ENCODE measurements at regions not wholly inside any gene's neighbourhood (a gene's known extent, or its start where the extent isn't known, plus 50 kb on each side); places are given as distances from the start of the nearest gene placed in this dataset.

GRCh38 chr15:46848704-46849103, 868.6 kb upstream of the SEMA6D start:
- DNase-seq (ENCODE audit: extremely low read depth, low read depth) = no peak
- no peak for TF ChIP-seq CTCF (IDR thresholded peaks at IDR 0.05; ENCODE audit: low read depth, low read length)

- no peak for TF ChIP-seq CTCF (IDR thresholded peaks at IDR 0.05; ENCODE audit: low read depth, low read length)
- no peak for DNase-seq (ENCODE audit: extremely low read depth, low read depth)
These were observed 863.7 kb upstream of the SEMA6D start for GRCh38 chr15:46853600-46853999.

GRCh38 chr15:46854564-46854963, 862.7 kb upstream of the SEMA6D start:
- no peak for DNase-seq (ENCODE audit: extremely low read depth, low read depth)
- no peak for TF ChIP-seq CTCF (IDR thresholded peaks at IDR 0.05; ENCODE audit: low read depth, low read length)

GRCh38 chr15:46855388-46855787, 861.9 kb upstream of the SEMA6D start:
- no peak for TF ChIP-seq CTCF (IDR thresholded peaks at IDR 0.05; ENCODE audit: low read depth, low read length)
- no peak for DNase-seq (ENCODE audit: extremely low read depth, low read depth)

- no peak for DNase-seq (ENCODE audit: extremely low read depth, low read depth)
- no peak for TF ChIP-seq CTCF (IDR thresholded peaks at IDR 0.05; ENCODE audit: low read depth, low read length)
These were observed 860.3 kb upstream of the SEMA6D start for GRCh38 chr15:46856839-46857502.

GRCh38 chr15:46858150-46858549, 859.2 kb upstream of the SEMA6D start:
- no peak for TF ChIP-seq CTCF (IDR thresholded peaks at IDR 0.05; ENCODE audit: low read depth, low read length)
- no peak for DNase-seq (ENCODE audit: extremely low read depth, low read depth)

GRCh38 chr15:46861796-46862195, 855.5 kb upstream of the SEMA6D start:
- DNase-seq (ENCODE audit: extremely low read depth, low read depth) = no peak
- TF ChIP-seq CTCF (IDR thresholded peaks at IDR 0.05; ENCODE audit: low read depth, low read length) = no peak

All from AG09319 (cell line).